Mesenchymal stem cell (in vitro differentiated cells and primary cell): ENCODE measurements at regions not wholly inside any gene's neighbourhood (a gene's known extent, or its start where the extent isn't known, plus 50 kb on each side); places are given as distances from the start of the nearest gene placed in this dataset.
A peak's percentile ranks its signal among the peaks of the same experiment; 100 is the strongest.

ENCODE experiments used
- DNase-seq: peaks from one replicate; pipeline ENCODE4 v3.0.0-alpha.2; 2013
- H2AFZ ChIP-seq: one replicate; pipeline ENCODE4 v1.6.1; 2013; ENCODE audit warnings: low read depth, mild to moderate bottlenecking, control low read depth, inconsistent platforms, low read length, moderate library complexity
- H2AK5ac ChIP-seq: 2 replicates; pipeline ENCODE4 v1.6.1; 2013; ENCODE audit warnings: low read length, moderate library complexity, mild to moderate bottlenecking, inconsistent platforms; ENCODE audit not compliant: severe bottlenecking
- H2BK120ac ChIP-seq: one replicate; pipeline ENCODE4 v1.6.1; 2013; ENCODE audit warnings: low read depth, mild to moderate bottlenecking, inconsistent platforms, low read length, moderate library complexity
- H2BK12ac ChIP-seq, 2 experiments: one replicate each; pipeline ENCODE4 v1.6.1; 2013; ENCODE audit warnings: inconsistent platforms in 2 of 2, low read length in 2 of 2, mild to moderate bottlenecking in 2 of 2, moderate library complexity in 2 of 2, control low read depth in 1 of 2
- H2BK15ac ChIP-seq: one replicate; pipeline ENCODE4 v1.6.1; 2013; ENCODE audit warnings: mild to moderate bottlenecking, low read depth, inconsistent platforms; ENCODE audit not compliant: poor library complexity, severe bottlenecking
- H2BK5ac ChIP-seq: 2 replicates; pipeline ENCODE4 v1.6.1; 2013; ENCODE audit warnings: low read depth, mild to moderate bottlenecking, low read length, control low read depth, inconsistent platforms; ENCODE audit not compliant: poor library complexity, severe bottlenecking
- H3K14ac ChIP-seq, 2 experiments: one replicate each; pipeline ENCODE4 v1.6.1; 2013; ENCODE audit warnings: inconsistent platforms in 2 of 2, low read length in 2 of 2, control low read depth in 1 of 2, mild to moderate bottlenecking in 1 of 2, moderate library complexity in 1 of 2
- H3K18ac ChIP-seq, 2 experiments: one replicate each; pipeline ENCODE4 v1.6.1; 2013; ENCODE audit warnings: inconsistent platforms in 2 of 2, low read length in 2 of 2, control low read depth in 1 of 2, low read depth in 1 of 2, mild to moderate bottlenecking in 1 of 2
- H3K23ac ChIP-seq, 2 experiments: one replicate each; pipeline ENCODE4 v1.6.1; 2013; ENCODE audit warnings: inconsistent platforms in 2 of 2, low read length in 2 of 2, mild to moderate bottlenecking in 2 of 2, moderate library complexity in 2 of 2, control low read depth in 1 of 2
- H3K27ac ChIP-seq: 2 replicates; pipeline ENCODE4 v1.5.1; 2013; ENCODE audit warnings: mild to moderate bottlenecking, moderate library complexity, low read length, control low read depth, inconsistent platforms; ENCODE audit not compliant: poor library complexity, severe bottlenecking
- H3K27me3 ChIP-seq, 2 experiments: 2 replicates each; pipeline versions ENCODE4 v1.6.1 to v1.7.0; 2013; ENCODE audit warnings: low read length in 2 of 2, mild to moderate bottlenecking in 2 of 2, moderate library complexity in 2 of 2, control low read depth in 1 of 2, inconsistent platforms in 1 of 2; ENCODE audit not compliant: control insufficient read depth in 1 of 2, insufficient read depth in 1 of 2
- H3K36me3 ChIP-seq, 2 experiments: 2 replicates each; pipeline versions ENCODE4 v1.6.1 to v1.7.0; 2013; ENCODE audit warnings: low read length in 2 of 2, control low read depth in 1 of 2, inconsistent platforms in 1 of 2, low read depth in 1 of 2, mild to moderate bottlenecking in 1 of 2; ENCODE audit not compliant: insufficient read depth in 2 of 2, control insufficient read depth in 1 of 2
- H3K4ac ChIP-seq, 2 experiments: one replicate each; pipeline ENCODE4 v1.6.1; 2013; ENCODE audit warnings: inconsistent platforms in 2 of 2, low read length in 2 of 2, mild to moderate bottlenecking in 2 of 2, moderate library complexity in 2 of 2, control low read depth in 1 of 2, low read depth in 1 of 2
- H3K4me1 ChIP-seq: 2 replicates; pipeline ENCODE4 v1.6.1; 2013; ENCODE audit warnings: low read depth, low read length, control low read depth; ENCODE audit not compliant: control insufficient read depth, insufficient read depth
- H3K4me2 ChIP-seq: 2 replicates; pipeline ENCODE4 v1.6.1; 2013; ENCODE audit warnings: low read length, mild to moderate bottlenecking, inconsistent platforms; ENCODE audit not compliant: poor library complexity, severe bottlenecking
- H3K4me3 ChIP-seq, 2 experiments: 2 replicates each; pipeline versions ENCODE4 v1.5.1 to v1.7.0; 2013; ENCODE audit warnings: low read length in 2 of 2, mild to moderate bottlenecking in 2 of 2, control low read depth in 1 of 2, low read depth in 1 of 2; ENCODE audit not compliant: insufficient read depth in 1 of 2
- H3K79me1 ChIP-seq: replicated peaks from 2 replicates; pipeline ENCODE4 v1.6.1; 2013; ENCODE audit warnings: mild to moderate bottlenecking, control low read depth, low read length, inconsistent platforms; ENCODE audit not compliant: poor library complexity, severe bottlenecking
- H3K9ac ChIP-seq: 2 replicates; pipeline ENCODE4 v1.7.0; 2013; ENCODE audit warnings: mild to moderate bottlenecking, low read length, moderate library complexity
- H3K9me3 ChIP-seq: 2 replicates; pipeline ENCODE4 v1.7.0; 2013; ENCODE audit warnings: mild to moderate bottlenecking, low read length; ENCODE audit not compliant: control insufficient read depth
- H4K8ac ChIP-seq: one replicate; pipeline ENCODE4 v1.6.1; 2013; ENCODE audit warnings: inconsistent platforms, mild to moderate bottlenecking, low read length, moderate library complexity
- H4K91ac ChIP-seq: one replicate; pipeline ENCODE4 v1.6.1; 2013; ENCODE audit warnings: mild to moderate bottlenecking, low read length, inconsistent platforms
- WGBS: methylation state at CpG from one replicate; pipeline ENCODE4 v1.1.7; 2013; ENCODE audit warnings: mixed read lengths; 5-methylcytosine and 5-hydroxymethylcytosine counted together

DNA sequence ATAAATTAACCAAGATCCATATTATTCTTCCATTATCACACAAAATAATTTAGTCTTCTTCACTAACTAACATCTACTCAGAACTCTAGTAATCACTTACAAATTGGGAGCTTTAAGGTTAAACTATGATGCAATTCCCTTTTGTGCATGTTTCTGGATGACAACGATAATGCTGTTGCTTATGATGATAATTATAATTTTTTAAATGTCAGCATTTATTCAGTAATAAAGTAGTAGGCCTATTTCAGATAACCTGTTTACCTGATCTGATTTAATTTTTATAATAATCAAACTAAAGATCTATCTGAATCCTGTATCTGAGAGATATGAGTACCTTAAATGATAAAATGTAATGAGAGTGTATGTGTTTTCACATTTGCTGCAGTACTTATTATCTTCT, 507.8 kb upstream of the GRID2 start:
- H3K14ac ChIP-seq: no peak overlapping the region
- no peak overlapping the region for H2AFZ ChIP-seq
- H4K8ac ChIP-seq: no peak overlapping the region
- no peaks in the 10 kb centered on the region for H3K36me3 ChIP-seq
- H3K27ac ChIP-seq: no peak overlapping the region
- H2BK120ac ChIP-seq: no peak overlapping the region
- no peak overlapping the region for H3K23ac ChIP-seq
- H2BK15ac ChIP-seq: no peak overlapping the region
- H4K91ac ChIP-seq: no peak overlapping the region
- no peak overlapping the region for H2BK12ac ChIP-seq
- no peaks in the 10 kb centered on the region for H3K79me1 ChIP-seq
- H3K9me3 ChIP-seq: peaks cover 20% of the 10 kb centered on the region
- WGBS: no CpG with 5 or more reads among the region's 1 CpG
- H3K27me3 ChIP-seq: no peaks in the 10 kb centered on the region
- H2BK5ac ChIP-seq: no peak overlapping the region
- no peak overlapping the region for H3K4me3 ChIP-seq
- no peak overlapping the region for H3K4me2 ChIP-seq
- H3K9ac ChIP-seq: no peak overlapping the region
- no peak overlapping the region for H3K18ac ChIP-seq
- H3K4me1 ChIP-seq: no peaks in the 10 kb centered on the region
- DNase-seq: no peak
- no peak overlapping the region for H2AK5ac ChIP-seq
- no peak overlapping the region for H3K4ac ChIP-seq

GRCh38 chr4:91812319-91812718, 491.4 kb upstream of the GRID2 start:
- H2AFZ ChIP-seq: no peak overlapping the region
- no peak overlapping the region for H3K23ac ChIP-seq
- H2AK5ac ChIP-seq: no peak overlapping the region
- no peak overlapping the region for H3K18ac ChIP-seq
- H3K4me3 ChIP-seq: no peak overlapping the region
- no peak overlapping the region for H3K14ac ChIP-seq
- no peak overlapping the region for H3K4me2 ChIP-seq
- peaks cover 8% of the 10 kb centered on the region for H3K9me3 ChIP-seq
- no peak overlapping the region for H3K9ac ChIP-seq
- H3K79me1 ChIP-seq: no peaks in the 10 kb centered on the region
- H2BK120ac ChIP-seq: no peak overlapping the region
- H3K36me3 ChIP-seq: no peaks in the 10 kb centered on the region
- WGBS: no CpG with 5 or more reads among the region's 1 CpG
- DNase-seq: no peak
- H4K8ac ChIP-seq: no peak overlapping the region
- no peak overlapping the region for H3K27ac ChIP-seq
- no peak overlapping the region for H3K4ac ChIP-seq
- H2BK15ac ChIP-seq: no peak overlapping the region
- no peaks in the 10 kb centered on the region for H3K27me3 ChIP-seq
- H4K91ac ChIP-seq: no peak overlapping the region
- H2BK12ac ChIP-seq: no peak overlapping the region
- H3K4me1 ChIP-seq: no peaks in the 10 kb centered on the region
- no peak overlapping the region for H2BK5ac ChIP-seq

DNA sequence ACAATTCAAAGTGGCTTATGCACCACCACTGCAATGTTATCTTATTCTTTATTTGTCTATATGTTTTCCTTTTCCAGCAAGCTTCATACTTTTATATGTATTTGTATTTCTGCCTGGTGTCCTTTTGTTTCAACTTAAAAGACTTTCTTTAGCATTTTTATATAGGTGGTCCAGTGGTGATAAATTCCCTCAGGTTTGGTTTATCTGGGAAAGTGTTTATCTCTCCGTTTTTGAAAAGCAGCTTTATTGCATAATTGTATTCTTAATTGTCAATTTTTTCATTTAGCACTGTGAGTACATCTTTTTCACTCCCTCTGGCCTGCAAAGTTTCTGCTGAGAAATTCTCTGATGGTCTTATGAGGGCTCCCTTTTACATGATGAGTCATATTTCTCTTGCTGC, 479.0 kb upstream of the GRID2 start:
- no peak for DNase-seq
- no peak overlapping the region for H3K23ac ChIP-seq
- H2BK12ac ChIP-seq: no peak overlapping the region
- no peak overlapping the region for H3K4me3 ChIP-seq
- H3K79me1 ChIP-seq: no peaks in the 10 kb centered on the region
- H3K9me3 ChIP-seq: peaks cover 34% of the 10 kb centered on the region
- H2BK5ac ChIP-seq: no peak overlapping the region
- no peak overlapping the region for H3K4ac ChIP-seq
- H3K27me3 ChIP-seq: no peaks in the 10 kb centered on the region
- no peak overlapping the region for H2AFZ ChIP-seq
- H2BK120ac ChIP-seq: no peak overlapping the region
- H2AK5ac ChIP-seq: no peak overlapping the region
- no peak overlapping the region for H3K18ac ChIP-seq
- no peak overlapping the region for H3K4me2 ChIP-seq
- no peaks in the 10 kb centered on the region for H3K4me1 ChIP-seq
- no CpG with 5 or more reads among the region's 1 CpG for WGBS
- H4K91ac ChIP-seq: no peak overlapping the region
- H4K8ac ChIP-seq: no peak overlapping the region
- H3K14ac ChIP-seq: no peak overlapping the region
- H3K36me3 ChIP-seq: no peaks in the 10 kb centered on the region
- H3K27ac ChIP-seq: no peak overlapping the region
- no peak overlapping the region for H3K9ac ChIP-seq
- H2BK15ac ChIP-seq: no peak overlapping the region

GRCh38 chr4:91826186-91826585, 477.6 kb upstream of the GRID2 start:
- peak; percentile 29 for DNase-seq
- H2BK15ac ChIP-seq: no peak overlapping the region
- H4K91ac ChIP-seq: no peak overlapping the region
- no peaks in the 10 kb centered on the region for H3K27me3 ChIP-seq
- H3K9ac ChIP-seq: no peak overlapping the region
- no peak overlapping the region for H3K4me2 ChIP-seq
- no peak overlapping the region for H3K4ac ChIP-seq
- no peak overlapping the region for H3K18ac ChIP-seq
- no peak overlapping the region for H3K23ac ChIP-seq
- no peak overlapping the region for H2AK5ac ChIP-seq
- no peak overlapping the region for H3K4me3 ChIP-seq
- no peak overlapping the region for H3K14ac ChIP-seq
- no peak overlapping the region for H2AFZ ChIP-seq
- H3K36me3 ChIP-seq: no peaks in the 10 kb centered on the region
- H3K27ac ChIP-seq: peak overlapping the region; percentile 46
- no peak overlapping the region for H2BK120ac ChIP-seq
- H3K79me1 ChIP-seq: no peaks in the 10 kb centered on the region
- 50% methylated on average over 1 of the region's 2 CpGs for WGBS
- peaks cover 43% of the 10 kb centered on the region for H3K9me3 ChIP-seq
- H4K8ac ChIP-seq: no peak overlapping the region
- H2BK12ac ChIP-seq: no peak overlapping the region
- H3K4me1 ChIP-seq: peaks cover 3% of the 10 kb centered on the region
- H2BK5ac ChIP-seq: no peak overlapping the region
